ENCODE measurements at regions not wholly inside any gene's neighbourhood (a gene's known extent, or its start where the extent isn't known, plus 50 kb on each side); places are given as distances from the start of the nearest gene placed in this dataset.

DNA sequence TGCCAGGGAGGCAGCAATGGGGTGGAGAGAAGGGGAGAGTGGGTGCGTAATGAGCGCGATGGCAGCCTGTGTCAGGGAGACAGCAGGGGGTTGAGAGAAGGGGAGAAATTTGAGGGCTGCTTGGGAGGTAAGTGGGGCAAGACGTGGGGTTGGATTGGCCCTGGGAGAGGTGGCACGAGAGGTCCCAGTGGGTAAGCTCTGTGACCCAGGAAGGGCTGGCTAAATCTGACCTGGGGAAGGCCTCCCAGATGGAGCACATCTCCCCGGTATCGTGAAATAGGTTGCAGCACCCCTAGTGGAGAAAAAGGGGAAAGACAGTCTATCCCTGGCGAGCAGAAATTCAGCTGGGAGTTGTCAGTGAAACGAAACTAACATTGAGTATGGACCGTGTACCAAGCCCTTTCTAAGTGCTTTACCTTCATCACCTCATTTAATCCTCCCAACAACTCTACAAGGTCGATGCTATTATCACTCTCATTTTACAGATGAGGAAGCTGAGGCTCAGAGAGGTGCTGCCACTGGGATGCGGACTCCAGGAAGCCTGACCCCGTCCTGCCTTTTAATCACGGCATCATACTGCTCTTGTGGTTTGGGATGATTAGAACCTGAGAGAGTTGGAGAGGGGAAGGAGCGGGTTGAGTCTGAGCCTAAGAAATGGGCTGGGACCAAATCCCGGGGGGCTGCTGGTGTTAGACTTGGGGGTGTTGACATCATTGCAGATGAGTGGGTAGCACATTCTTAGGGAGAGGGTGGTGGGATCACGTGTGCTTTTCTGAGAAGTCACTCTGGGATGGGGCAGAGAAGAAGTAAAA is 56.6 kb upstream of the RPL11 start:
- Histone ChIP-seq H3K9me3 (replicated peaks in 1 of 3) (no peaks in the 10 kb centered on the region), H3K27ac (peak overlapping the region in 3 of 5 donors; percentile 69 to 93 (median 74)), H3K27me3 (no peaks in the 10 kb centered on the region), H3K4me3 (peak overlapping the region in 2 of 4 donors; percentile 21 to 61), H3K36me3 (replicated peaks in 1 of 2) (no peaks in the 10 kb centered on the region), H3K4me1 (replicated peaks in 1 of 2) (peaks cover 0 to 19% of the 10 kb centered on the region in 2 donors)
- TF ChIP-seq, protein P1, sequence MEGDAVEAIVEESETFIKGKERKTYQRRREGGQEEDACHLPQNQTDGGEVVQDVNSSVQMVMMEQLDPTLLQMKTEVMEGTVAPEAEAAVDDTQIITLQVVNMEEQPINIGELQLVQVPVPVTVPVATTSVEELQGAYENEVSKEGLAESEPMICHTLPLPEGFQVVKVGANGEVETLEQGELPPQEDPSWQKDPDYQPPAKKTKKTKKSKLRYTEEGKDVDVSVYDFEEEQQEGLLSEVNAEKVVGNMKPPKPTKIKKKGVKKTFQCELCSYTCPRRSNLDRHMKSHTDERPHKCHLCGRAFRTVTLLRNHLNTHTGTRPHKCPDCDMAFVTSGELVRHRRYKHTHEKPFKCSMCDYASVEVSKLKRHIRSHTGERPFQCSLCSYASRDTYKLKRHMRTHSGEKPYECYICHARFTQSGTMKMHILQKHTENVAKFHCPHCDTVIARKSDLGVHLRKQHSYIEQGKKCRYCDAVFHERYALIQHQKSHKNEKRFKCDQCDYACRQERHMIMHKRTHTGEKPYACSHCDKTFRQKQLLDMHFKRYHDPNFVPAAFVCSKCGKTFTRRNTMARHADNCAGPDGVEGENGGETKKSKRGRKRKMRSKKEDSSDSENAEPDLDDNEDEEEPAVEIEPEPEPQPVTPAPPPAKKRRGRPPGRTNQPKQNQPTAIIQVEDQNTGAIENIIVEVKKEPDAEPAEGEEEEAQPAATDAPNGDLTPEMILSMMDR (IDR thresholded peaks at IDR 0.05), result peak; percentile 85 to 93 (median 88)
- TF ChIP-seq POLR2A (IDR thresholded peaks at IDR 0.05), result no peak
- 27 to 30% (median 28%) methylated on average over 17 of the region's 17 CpGs for WGBS, 4 donors
- intact Hi-C loops (cut with DNase I), result loop anchor here in 1 of 2 donors (5.0 kb wide), 1 partner anchor 93 kb away; no protein-coding TSS in a partner anchor
- DNase-seq, result peak; percentile 49 to 84 (median 64)

DNA sequence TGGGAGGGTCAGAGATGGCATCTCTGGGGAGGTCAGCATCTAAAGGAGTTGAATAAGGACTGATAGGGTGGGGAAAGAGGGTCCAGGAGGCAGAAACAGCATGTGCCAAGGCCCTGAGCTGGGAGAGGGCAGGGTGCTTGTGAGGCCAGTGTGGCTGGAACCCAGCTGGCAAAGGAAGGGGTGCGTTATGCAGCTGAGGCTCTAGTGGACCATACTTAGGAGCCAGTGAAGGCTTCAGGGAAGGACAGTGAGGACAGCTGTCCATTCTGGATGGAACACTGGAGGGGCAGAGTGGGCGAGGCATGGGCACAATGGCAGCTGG is 57.1 kb upstream of the RPL11 start:
- H3K27me3 ChIP-seq, result no peaks in the 10 kb centered on the region
- DNase-seq, result no peak
- 64 to 76% (median 71%) methylated on average over 2 of the region's 2 CpGs for WGBS, 4 donors
- intact Hi-C loops (cut with DNase I), result no loop called here
- no peak overlapping the region for H3K4me3 ChIP-seq
- no peaks in the 10 kb centered on the region for H3K36me3 ChIP-seq (replicated peaks in 1 of 2)
- peak overlapping the region in 2 of 5 donors; percentile 74 to 93 for H3K27ac ChIP-seq
- TF ChIP-seq, protein P1 (IDR thresholded peaks at IDR 0.05), result no peak
- no peak for TF ChIP-seq POLR2A (IDR thresholded peaks at IDR 0.05)
- peaks cover 0 to 19% of the 10 kb centered on the region in 2 donors for H3K4me1 ChIP-seq (replicated peaks in 1 of 2)
- H3K9me3 ChIP-seq (replicated peaks in 1 of 3), result no peaks in the 10 kb centered on the region

DNA sequence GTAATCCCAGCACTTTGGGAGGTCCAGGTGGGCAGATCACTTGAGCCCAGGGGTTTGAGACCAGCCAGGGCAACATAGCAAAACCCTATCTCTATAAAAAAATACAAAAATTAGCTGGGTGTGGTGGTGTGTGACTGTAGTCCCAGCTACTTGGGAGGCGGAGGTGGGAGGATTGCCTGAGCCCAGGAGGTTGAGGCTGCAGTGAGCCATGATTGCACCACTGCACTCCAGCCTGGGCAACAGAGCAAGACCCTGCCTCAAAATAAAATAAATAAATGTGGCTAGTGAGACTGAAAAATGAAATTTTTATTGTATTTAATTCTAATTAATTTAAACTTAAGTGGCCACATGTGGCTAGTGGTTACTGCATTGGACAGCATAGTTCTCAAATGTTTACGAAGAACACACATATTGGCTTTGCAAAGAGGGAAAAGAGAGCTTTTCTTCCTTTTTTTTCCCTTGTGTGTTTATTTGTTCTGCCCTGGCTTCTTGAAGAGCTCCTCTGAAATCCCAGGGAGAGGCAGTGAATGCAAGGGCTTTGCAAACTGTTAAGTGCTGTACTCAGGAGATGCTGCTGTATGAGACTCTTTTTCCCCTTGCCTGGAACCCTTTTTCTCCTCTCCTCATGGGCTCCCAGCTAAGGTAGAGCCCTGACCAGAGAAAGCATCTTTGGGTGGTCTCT is 59.0 kb upstream of the RPL11 start:
- TF ChIP-seq POLR2A (IDR thresholded peaks at IDR 0.05), result no peak
- TF ChIP-seq, protein P1 (IDR thresholded peaks at IDR 0.05), result no peak
- intact Hi-C loops (cut with DNase I), result no loop called here

DNA sequence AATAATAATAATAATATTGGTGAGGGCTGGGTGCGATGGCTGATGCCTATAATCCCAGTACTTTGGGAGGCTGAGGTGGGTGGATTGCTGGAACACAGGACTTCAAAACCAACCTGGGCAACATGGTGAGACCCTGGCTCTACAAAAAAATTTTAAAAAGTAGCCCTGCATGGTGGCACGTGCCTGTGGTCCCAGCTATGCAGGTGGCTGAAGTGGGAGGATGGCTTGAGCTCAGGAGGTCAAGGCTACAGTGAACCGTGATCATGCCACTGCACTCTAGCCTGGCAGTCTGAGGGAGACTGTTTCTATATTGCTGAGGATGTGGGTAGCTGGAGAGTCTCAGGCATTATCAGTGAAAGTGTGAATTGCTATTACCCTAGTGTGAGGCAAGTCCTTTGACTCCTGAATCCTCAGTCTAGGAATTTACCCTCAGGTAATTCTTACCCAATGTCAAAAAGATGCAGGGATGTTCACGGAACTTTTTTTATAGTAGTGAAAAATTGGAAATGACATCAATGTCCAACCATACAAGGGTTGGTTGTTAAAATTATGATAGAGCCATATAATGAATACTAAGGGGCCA is 61.8 kb upstream of the RPL11 start:
- no peak for TF ChIP-seq POLR2A (IDR thresholded peaks at IDR 0.05)
- TF ChIP-seq, protein P1 (IDR thresholded peaks at IDR 0.05), result no peak
- Histone ChIP-seq H3K27ac (no peak overlapping the region), H3K4me3 (no peak overlapping the region), H3K36me3 (replicated peaks in 1 of 2) (no peaks in the 10 kb centered on the region), H3K4me1 (replicated peaks in 1 of 2) (no peaks in the 10 kb centered on the region), H3K9me3 (replicated peaks in 1 of 3) (no peaks in the 10 kb centered on the region), H3K27me3 (no peaks in the 10 kb centered on the region)
- no peak for DNase-seq
- 63 to 73% (median 69%) methylated on average over 4 of the region's 4 CpGs for WGBS, 4 donors
- intact Hi-C loops (cut with DNase I), result no loop called here

More for the DNA sequence above, 59.0 kb upstream of the RPL11 start:
- Histone ChIP-seq H3K27me3 (no peaks in the 10 kb centered on the region), H3K4me3 (no peak overlapping the region), H3K9me3 (replicated peaks in 1 of 3) (no peaks in the 10 kb centered on the region), H3K36me3 (replicated peaks in 1 of 2) (no peaks in the 10 kb centered on the region), H3K4me1 (replicated peaks in 1 of 2) (peaks cover 0 to 6% of the 10 kb centered on the region in 2 donors), H3K27ac (no peak overlapping the region)
- no peak for DNase-seq
- 92 to 98% (median 94%) methylated on average over 2 of the region's 2 CpGs for WGBS, 4 donors

All from adrenal gland (tissue), 9 donors.